Inflammatory macrophage (primary cell): ENCODE measurements at regions not wholly inside any gene's neighbourhood (a gene's known extent, or its start where the extent isn't known, plus 50 kb on each side); places are given as distances from the start of the nearest gene placed in this dataset.

Experiments used
- DNase-seq, 2 donors: peaks; one replicate each; pipeline ENCODE4 v3.0.0-alpha.2; 2020 to 2022

GRCh38 chr10:90130321-90131086 is 429.1 kb downstream of the KIF20B start:
- no peak for DNase-seq

- no peak for DNase-seq
These were observed 432.2 kb downstream of the KIF20B start for GRCh38 chr10:90133606-90134005.

- peak in 1 of 2 donors; percentile 1 for DNase-seq
These were observed 435.4 kb downstream of the KIF20B start for GRCh38 chr10:90136731-90137316.

DNA sequence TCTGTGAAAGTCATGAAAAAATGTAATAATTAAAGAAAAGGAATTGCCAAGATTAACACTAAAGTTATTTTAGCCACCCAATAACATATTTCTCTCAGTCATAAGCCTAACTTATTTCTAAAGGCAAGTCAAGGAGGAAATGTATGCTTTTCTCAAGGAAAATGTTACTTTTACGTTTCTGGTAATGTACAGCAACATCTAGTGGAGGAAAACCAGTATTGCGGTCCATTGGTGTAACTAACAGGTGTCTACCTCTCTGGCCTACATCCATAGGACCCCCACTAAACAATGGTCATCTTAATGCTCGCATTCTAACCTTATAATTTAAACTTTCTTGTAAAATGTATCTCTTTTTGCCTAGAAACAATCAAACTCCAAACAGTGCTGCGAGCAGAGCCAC is 437.5 kb downstream of the KIF20B start:
- DNase-seq, result peak in 1 of 2 donors; percentile 1

- DNase-seq, result no peak
These were observed 440.4 kb downstream of the KIF20B start for GRCh38 chr10:90141791-90142190.

- no peak for DNase-seq
These were observed 442.5 kb downstream of the KIF20B start for GRCh38 chr10:90143937-90144336.

- no peak for DNase-seq
These were observed 446.9 kb downstream of the KIF20B start for GRCh38 chr10:90148116-90148855.

- DNase-seq, result no peak
These were observed 448.2 kb downstream of the KIF20B start for GRCh38 chr10:90149563-90149962.

DNA sequence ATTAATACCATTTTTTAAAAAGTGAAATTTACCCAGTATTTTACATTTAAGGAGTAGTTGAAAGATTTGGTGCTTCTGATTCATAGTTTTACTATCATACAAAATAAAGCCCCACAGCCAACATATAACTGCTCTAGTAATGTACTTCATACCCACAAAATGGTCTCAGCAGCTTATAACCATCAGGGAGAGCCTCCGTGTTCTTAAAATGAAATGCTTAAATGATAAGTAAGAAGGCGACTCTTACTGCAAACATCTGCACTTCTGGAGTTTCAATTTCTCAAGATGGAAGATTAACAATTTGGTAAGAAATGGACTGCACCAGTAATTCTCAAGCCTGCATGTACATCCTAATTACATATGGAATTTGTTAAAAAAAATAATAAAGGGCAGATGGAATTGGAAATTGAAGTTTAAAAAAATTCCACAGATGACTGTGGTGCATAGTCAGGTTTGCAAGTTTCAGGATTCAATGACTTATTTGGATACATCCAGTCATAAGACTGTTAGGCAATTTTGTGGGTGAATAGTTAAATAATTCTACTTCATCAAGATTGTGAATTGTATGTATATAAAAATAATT is 461.0 kb downstream of the KIF20B start:
- no peak for DNase-seq

DNA sequence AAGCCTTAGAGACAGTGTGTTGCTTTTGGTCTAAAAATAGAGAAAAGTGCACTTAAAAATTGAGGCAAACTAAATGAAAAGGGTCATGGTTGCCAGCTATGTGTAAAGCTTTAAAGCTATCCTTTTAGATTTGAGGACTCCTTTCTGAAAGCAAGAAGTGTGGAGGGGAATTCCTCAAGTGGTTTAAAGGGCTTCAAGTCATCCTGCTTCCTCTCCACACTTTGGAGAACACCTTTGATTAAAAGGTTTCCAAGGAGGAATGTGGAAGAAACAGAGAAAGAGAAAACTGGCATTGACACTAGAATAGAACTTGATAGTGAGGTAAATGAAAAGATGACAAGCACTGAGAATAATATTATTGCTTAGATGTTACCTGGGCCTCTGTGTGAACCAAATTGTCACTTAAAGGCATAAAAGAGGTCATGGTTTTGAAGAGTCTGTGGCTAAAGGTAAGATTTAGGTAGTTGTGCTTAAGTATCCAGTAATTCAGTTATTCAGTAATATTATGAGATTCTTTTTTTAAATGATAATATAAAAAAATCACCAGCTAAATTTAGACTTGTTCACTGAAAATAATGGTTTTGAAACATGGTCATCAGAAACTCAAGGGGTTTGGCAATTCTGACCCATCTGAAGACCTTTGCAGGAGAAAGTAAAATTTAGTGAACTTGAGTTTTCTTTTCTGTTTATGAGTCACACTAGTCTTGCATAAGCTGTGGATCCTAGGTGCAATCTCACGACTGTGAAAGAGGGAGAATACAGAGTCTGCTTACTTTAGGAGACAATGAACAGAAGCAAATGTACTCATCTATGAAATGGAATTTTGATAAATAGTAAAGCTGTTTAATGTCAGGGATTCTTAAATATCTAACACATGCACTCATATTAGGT is 466.0 kb downstream of the KIF20B start:
- no peak for DNase-seq

- no peak for DNase-seq
These were observed 466.9 kb downstream of the KIF20B start for GRCh38 chr10:90168244-90168643.

- DNase-seq, result no peak
These were observed 469.8 kb downstream of the KIF20B start for GRCh38 chr10:90171014-90171722.

DNA sequence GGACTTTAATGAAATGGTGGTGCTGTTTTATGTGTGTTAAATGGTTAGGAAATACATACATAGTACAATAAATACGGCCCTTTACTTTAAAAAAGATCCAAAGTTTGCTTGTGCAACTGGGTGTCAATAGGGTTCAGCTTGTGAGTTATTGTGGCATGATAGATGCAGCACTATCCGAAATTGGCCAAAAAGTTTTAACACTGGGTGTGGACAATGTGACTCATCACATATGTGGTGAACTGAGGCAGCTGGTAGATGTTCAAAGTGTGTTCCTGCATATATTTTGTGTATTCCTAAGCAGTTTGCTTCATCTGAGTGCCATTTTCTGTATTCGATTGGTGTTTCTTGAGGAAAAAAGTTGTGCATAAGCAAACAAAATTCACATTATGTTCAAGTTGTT is 473.1 kb downstream of the KIF20B start:
- DNase-seq, result no peak

DNA sequence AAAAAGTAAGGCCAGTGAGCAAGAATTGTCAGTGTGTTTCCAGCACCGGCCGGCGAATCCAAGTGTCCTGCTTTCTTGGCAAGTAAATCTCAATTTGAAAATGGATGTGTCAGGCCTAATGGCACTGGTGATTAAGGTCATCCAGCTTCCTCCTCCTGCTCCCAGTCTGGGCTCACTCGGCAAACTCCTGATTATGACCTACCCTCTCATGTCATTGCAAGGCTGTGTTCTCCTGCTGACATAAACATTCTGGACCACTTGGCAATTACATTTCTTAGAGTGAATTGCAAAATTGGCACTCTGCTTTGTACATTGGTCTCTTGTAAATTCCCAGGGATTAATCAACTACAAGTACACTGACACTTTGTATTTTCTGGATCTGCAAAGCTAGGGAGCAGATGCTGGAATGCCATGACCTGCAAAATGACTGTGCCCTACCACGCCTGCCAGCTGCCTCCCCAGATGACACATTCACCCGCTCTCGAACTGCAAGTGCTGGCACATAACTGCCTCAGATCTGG is 473.8 kb downstream of the KIF20B start:
- DNase-seq, result no peak

DNA sequence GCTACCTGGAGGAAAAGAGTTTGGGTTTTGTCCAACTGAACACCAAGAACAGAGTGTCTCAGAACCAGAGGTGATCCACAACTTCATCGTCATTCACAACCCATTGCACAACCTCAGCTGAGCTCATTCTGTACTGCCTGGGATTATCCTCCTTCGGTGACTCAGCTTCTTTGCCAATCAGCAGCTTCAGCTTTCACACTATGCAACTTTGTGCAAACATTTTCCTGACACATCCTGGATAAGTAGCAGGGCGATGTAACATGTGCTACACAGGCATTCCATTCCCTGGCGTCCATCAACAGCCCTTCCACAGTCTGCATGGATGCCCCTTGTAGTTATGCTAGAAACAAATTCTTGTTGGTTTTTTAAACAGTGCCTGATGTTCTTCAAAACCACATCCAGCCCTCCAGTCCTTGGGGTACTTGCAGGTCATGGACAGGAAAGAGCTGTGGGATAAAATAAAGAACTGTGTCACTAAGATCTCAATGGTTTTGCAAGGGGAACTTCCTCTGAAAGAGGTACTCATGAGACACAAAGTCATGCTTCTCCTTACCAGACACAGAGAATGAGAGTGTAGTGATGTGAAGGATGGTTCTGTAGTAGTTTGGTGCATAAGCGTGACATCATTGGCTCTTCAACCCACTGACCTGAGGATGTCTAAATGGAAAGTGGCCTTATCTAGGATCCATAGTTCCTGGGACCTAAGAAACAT is 478.5 kb downstream of the KIF20B start:
- DNase-seq, result no peak

- no peak for DNase-seq
These were observed 479.7 kb downstream of the KIF20B start for GRCh38 chr10:90180886-90181691.

GRCh38 chr10:90192825-90193224 is 491.4 kb downstream of the KIF20B start:
- DNase-seq, result no peak

GRCh38 chr10:90193240-90193985 is 492.0 kb downstream of the KIF20B start:
- no peak for DNase-seq

DNA sequence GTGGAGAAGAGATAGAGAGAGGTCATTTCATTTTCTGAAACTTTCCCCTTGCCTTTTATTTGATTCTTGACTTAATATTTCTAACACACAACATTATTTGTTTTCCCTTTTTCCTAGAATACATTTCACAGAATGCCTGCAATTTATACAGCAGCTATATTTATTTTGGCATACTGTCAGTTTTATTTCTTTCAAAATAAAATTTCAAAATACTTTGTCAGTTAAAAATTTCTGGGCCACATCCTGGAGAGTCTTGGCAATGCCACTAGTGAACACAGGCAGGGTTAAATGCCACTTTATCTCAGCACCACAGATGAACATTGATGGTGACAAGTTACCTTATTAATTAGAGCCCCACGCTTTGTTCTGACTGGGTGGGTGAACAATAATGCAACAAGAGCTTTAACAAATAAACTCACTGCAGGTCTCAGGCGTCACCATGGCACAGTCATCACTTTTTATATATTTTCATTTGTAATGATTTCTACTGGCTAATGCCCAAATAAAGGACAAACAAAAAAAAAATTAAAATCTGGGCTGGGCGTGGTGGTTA is 494.0 kb downstream of the KIF20B start:
- DNase-seq, result no peak
